Lung microvascular endothelial cell (primary cell): ENCODE measurements at regions not wholly inside any gene's neighbourhood (a gene's known extent, or its start where the extent isn't known, plus 50 kb on each side); places are given as distances from the start of the nearest gene placed in this dataset.

ENCODE experiments used
- DNase-seq, 2 donors: peaks; one replicate each; pipeline versions ENCODE4 v3.0.0 to v3.0.0-alpha.2; 2010; ENCODE audit warnings: low read depth in 2 of 2

DNA sequence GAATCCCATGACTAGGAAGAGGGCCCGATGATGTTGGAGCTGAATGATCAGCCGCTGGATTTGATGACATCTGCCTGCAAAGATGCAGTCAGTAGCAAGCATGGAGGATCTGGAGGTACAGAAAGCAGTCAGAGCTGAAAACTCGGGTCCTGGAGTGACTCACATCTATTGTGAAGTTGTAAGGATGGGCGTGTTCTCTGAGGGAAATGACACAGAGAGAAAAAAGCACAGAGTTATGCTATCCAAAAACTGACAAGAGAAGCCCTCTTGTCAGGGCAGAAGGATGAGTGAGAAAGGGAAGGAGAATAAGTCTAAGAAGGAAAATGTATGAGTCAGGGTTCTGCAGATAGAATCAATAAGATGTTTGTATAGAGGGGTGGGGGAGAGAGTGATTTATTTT is 380.4 kb upstream of the CCDC196 start:
- DNase-seq, result peak; percentile 11 to 82

- DNase-seq, result no peak
These were observed 376.7 kb upstream of the CCDC196 start for GRCh38 chr14:66109426-66109825.

- peak in 1 of 2 donors; percentile 43 for DNase-seq
These were observed 374.3 kb upstream of the CCDC196 start for GRCh38 chr14:66111891-66112290.

GRCh38 chr14:66114071-66114470 is 372.1 kb upstream of the CCDC196 start:
- DNase-seq, result no peak

DNA sequence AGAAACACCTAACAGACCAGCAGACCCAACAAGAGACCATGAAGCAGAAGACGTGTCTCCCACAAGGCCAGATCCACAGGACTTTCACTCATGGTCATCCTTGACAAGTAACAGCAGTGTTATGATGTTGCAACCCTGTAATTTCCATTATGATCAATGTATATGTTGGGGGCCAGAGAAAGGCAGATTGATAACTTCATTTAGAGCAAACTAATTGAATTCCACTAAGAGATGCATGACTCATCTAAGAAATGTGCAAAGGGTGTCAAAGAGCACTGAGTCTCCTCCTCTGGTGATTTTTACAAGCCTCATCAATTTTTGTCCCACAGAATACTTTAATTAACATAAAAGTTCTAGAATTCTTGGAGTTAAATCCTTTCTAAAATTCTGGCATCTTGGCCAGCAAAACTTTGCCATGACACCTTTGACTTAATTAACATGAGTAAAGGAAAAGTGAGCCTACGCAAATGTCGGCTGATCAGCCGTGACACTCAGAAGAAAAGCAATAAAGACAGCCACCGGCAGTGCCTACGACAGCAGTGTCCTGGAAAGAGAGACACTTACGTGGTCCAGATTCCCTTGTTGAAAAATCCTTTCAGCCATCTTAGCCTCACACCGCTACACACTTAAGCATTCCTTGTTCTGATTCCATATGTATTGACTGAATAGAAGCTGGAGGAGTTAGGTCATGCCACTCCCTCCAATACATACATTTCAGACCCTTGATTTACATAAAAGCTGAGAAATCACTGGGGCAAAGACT is 370.2 kb upstream of the CCDC196 start:
- no peak for DNase-seq

- no peak for DNase-seq
These were observed 369.4 kb upstream of the CCDC196 start for GRCh38 chr14:66116732-66117131.

GRCh38 chr14:66117600-66117999 is 368.6 kb upstream of the CCDC196 start:
- peak; percentile 38 to 83 for DNase-seq

GRCh38 chr14:66119606-66120231 is 366.5 kb upstream of the CCDC196 start:
- DNase-seq, result no peak

DNA sequence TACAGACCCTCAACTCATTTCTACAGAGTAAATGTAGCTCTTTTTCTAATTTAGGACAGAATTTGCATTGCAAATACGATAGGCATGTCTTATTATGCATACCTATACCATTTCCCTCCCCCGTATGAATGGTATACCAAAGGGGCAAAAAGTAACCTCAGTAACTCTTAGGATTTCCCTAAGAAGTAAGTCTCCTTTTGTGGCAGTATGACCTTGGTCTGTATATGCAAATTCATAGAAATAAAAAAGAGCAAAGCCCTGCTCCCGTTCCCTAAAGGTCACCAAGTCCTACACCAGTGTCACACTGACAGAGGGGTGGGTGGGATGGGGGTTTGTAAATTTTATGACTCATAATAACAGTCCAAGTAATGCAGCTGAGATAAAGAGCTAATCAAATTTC is 365.8 kb upstream of the CCDC196 start:
- no peak for DNase-seq

- DNase-seq, result no peak
These were observed 364.3 kb upstream of the CCDC196 start for GRCh38 chr14:66121859-66122258.

GRCh38 chr14:66129224-66129623 is 356.9 kb upstream of the CCDC196 start:
- no peak for DNase-seq

DNA sequence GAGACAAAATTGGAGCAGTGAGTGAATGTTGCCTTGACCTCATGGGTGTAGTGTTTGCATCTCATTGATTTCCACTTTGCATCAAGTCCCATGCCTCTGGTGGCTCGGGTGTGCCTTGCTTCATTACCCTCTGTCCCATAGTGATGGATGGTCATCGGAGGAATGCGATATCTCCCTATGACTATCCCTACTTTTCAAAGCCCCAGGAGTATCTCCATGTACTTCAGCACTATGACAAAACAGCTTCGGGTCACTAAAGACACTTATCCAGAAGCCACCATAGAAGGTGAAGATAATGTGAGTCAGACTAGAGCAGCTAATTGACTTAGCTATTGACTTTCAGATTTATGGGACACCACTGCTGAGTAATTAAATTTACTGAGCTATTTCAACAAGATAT is 355.1 kb upstream of the CCDC196 start:
- DNase-seq, result no peak

GRCh38 chr14:66133666-66134065 is 352.5 kb upstream of the CCDC196 start:
- no peak for DNase-seq

GRCh38 chr14:66135831-66136230 is 350.3 kb upstream of the CCDC196 start:
- no peak for DNase-seq

- no peak for DNase-seq
These were observed 349.1 kb upstream of the CCDC196 start for GRCh38 chr14:66137081-66137480.

DNA sequence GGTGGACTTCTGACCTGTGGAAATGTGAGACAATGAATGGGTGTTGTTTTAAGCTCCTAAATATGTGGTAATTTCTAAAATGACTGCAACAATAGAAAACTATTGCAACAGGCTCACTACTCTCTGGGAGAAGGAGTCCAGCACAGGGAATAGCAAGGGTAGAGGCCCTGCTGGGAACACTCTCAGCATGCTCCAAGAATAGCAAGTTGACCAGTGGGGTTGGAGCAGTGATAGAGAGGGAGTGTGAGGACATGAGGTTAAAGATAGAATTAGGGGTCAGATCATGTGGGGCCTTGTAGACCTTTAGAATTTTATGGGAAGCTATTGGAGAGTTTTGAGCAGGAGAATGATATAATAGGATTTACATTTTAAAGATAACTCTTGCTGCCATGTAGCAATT is 346.7 kb upstream of the CCDC196 start:
- DNase-seq, result no peak

DNA sequence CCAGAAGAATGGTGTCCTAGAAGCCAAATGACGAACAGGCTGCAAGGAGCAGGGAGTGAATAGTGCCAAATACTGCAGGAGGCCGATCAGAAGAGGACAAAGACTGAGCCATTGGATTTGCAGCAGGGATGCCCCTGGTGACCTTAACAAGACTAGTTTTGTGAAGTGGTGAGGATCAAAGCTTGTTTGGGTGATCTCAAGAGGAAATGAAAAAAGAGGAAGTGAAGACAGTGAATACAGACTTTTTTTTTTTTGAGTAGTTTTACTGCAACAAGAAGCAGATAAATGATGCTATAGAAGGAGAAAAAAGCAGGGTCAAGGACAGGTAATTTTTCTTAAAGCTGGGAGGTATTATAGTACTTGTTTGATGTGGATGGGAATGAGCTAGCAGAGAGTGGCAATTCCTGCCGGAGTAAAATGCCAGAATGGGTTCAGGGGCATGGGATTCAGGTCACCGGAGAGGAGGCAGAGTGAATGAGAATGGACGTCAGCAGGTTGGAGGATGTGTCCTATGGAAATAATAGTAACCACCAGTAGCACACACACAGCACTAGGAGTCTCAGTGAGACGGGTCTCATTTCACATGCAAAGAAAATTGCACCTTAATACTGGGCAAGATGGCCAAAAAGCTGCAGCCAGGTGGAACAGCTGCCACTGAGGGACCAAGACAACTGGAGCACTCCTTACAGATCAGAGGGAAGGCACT is 345.8 kb upstream of the CCDC196 start:
- no peak for DNase-seq

- DNase-seq, result no peak
These were observed 345.2 kb upstream of the CCDC196 start for GRCh38 chr14:66140963-66141362.

- DNase-seq, result no peak
These were observed 344.4 kb upstream of the CCDC196 start for GRCh38 chr14:66141733-66142132.

DNA sequence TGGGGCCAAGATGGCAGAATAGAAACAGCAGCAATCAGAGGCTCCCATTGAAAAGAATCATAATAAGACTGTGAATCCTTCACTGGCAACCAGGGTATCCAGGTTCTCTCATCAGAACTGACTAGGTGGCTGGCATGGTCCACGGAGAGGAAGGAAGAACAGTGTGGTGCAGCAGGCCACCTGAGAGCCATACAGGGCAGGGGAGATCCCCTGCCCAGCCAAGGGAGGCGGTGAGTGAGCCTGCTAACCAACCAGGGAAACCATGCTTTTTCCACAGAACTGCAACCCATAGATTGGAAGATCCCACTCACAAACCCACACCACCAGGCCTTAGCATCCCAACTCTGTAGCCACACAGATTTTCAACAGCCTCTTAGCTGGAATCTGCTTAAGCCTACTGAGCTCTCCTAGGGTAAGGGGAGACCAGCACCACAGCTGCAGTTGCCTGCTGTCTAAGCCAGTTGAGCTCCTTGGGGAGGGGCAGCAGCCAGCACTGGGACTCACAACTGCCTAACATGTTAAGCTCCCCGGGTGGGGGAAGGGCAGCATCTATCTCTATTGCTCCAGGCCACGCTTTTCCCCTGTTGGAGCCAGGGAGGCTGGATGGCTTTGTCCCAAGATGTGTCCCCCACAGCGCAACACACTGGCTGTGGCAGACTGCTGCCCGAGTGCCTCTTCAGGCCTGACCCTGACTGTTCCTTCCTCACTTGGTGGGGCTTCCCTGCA is 342.6 kb upstream of the CCDC196 start:
- DNase-seq, result no peak

GRCh38 chr14:66152302-66152701 is 333.9 kb upstream of the CCDC196 start:
- no peak for DNase-seq

- DNase-seq, result no peak
These were observed 333.4 kb upstream of the CCDC196 start for GRCh38 chr14:66152747-66153146.
